H1 (cell line): ENCODE measurements at regions not wholly inside any gene's neighbourhood (a gene's known extent, or its start where the extent isn't known, plus 50 kb on each side); places are given as distances from the start of the nearest gene placed in this dataset.

Source experiments
- CTCF ChIA-PET: fragments of 300-600 bp; sonication (Branson Sonifier 250); formaldehyde crosslinking; loops from one replicate; lab custom pipeline; 2021; ENCODE audit not compliant: partially characterized antibody; lab: Charles Lee
- POLR2A ChIA-PET: fragments of 300-600 bp; sonication (Branson Sonifier 250); formaldehyde crosslinking; loops from one replicate; lab custom pipeline; 2021; ENCODE audit warnings: inconsistent platforms; ENCODE audit not compliant: partially characterized antibody; lab: Charles Lee
- DNase-seq, 2 experiments: peaks; one replicate each; pipeline versions ENCODE4 v3.0.0 to v3.0.0-alpha.2; 2010 to 2022; ENCODE audit warnings: low spot score in 2 of 2, low read depth in 1 of 2, mixed read lengths in 1 of 2
- FAIRE-seq: peaks from 2 replicates; lab custom pipeline; 2011; peaks lifted over from hg19 to GRCh38; lab: Jason Lieb, UNC
- H2AFZ ChIP-seq: 2 replicates; pipeline ENCODE4 v1.8.1; 2012; ENCODE audit warnings: low read length, inconsistent platforms
- H2AK5ac ChIP-seq: 2 replicates; pipeline ENCODE4 v1.6.1; 2013; ENCODE audit warnings: low read depth, low read length
- H2BK120ac ChIP-seq: replicated peaks from 2 replicates; pipeline ENCODE3; 2013; ENCODE audit warnings: low read depth, low read length, inconsistent platforms
- H2BK12ac ChIP-seq: 2 replicates; pipeline ENCODE4 v1.6.1; 2013; ENCODE audit warnings: low read depth, low read length
- H2BK15ac ChIP-seq: 2 replicates; pipeline ENCODE4 v1.6.1; 2013; ENCODE audit warnings: low read length
- H2BK20ac ChIP-seq: 2 replicates; pipeline ENCODE4 v1.6.1; 2013; ENCODE audit warnings: low read length
- H2BK5ac ChIP-seq: 2 replicates; pipeline ENCODE4 v1.6.1; 2013; ENCODE audit warnings: low read depth, low read length
- H3K14ac ChIP-seq: 2 replicates; pipeline ENCODE4 v1.6.1; 2013; ENCODE audit warnings: inconsistent platforms; ENCODE audit not compliant: insufficient read length
- H3K18ac ChIP-seq: 2 replicates; pipeline ENCODE4 v1.6.1; 2013; ENCODE audit warnings: low read length; ENCODE audit errors: extremely low read depth
- H3K23ac ChIP-seq: 2 replicates; pipeline ENCODE4 v1.6.1; 2013; ENCODE audit warnings: inconsistent platforms; ENCODE audit not compliant: insufficient read length
- H3K23me2 ChIP-seq: 2 replicates; pipeline ENCODE4 v1.6.1; 2013; ENCODE audit warnings: low read depth, low read length
- H3K27ac ChIP-seq: 2 replicates; pipeline ENCODE4 v1.6.1; 2011; ENCODE audit warnings: low read depth, low read length, inconsistent platforms
- H3K27me3 ChIP-seq, 4 experiments: replicated peaks in 1 of 4; 1 replicate in 1 of 4; 2 replicates in 3 of 4; pipeline versions ENCODE4 v1.6.1 to v1.8.1; 2011 to 2013; ENCODE audit warnings: low read length in 3 of 4, mild to moderate bottlenecking in 3 of 4, inconsistent platforms in 2 of 4, mixed read lengths in 2 of 4, moderate library complexity in 1 of 4; ENCODE audit not compliant: control insufficient read depth in 3 of 4, insufficient read depth in 3 of 4; ENCODE audit errors: extremely low read depth in 1 of 4
- H3K36me3 ChIP-seq, 4 experiments: 2 replicates each; pipeline versions ENCODE4 v1.6.1 to v1.8.1; 2011 to 2013; ENCODE audit warnings: mild to moderate bottlenecking in 4 of 4, low read length in 3 of 4, moderate library complexity in 2 of 4, control low read depth in 1 of 4, inconsistent platforms in 1 of 4; ENCODE audit not compliant: insufficient read depth in 4 of 4, control insufficient read depth in 2 of 4
- H3K4ac ChIP-seq: replicated peaks from 2 replicates; pipeline ENCODE3; 2013; ENCODE audit warnings: low read length, low read depth, mixed read lengths, inconsistent platforms; ENCODE audit not compliant: insufficient read length
- H3K4me1 ChIP-seq, 4 experiments: replicated peaks in 1 of 4; 1 replicate in 1 of 4; 2 replicates in 3 of 4; pipeline versions ENCODE4 v1.6.1 to v1.8.1; 2011 to 2013; ENCODE audit warnings: low read length in 3 of 4, inconsistent platforms in 2 of 4, mixed read lengths in 1 of 4; ENCODE audit not compliant: insufficient read depth in 4 of 4, control insufficient read depth in 3 of 4
- H3K4me2 ChIP-seq, 2 experiments: 2 replicates each; pipeline versions ENCODE4 v1.6.1 to v1.8.1; 2011 to 2013; ENCODE audit warnings: low read depth in 2 of 2, low read length in 2 of 2, control low read depth in 1 of 2, inconsistent platforms in 1 of 2, mild to moderate bottlenecking in 1 of 2; ENCODE audit not compliant: insufficient read depth in 1 of 2
- H3K4me3 ChIP-seq, 4 experiments: fragments of 200-600, 300-600 bp in 1 of 4; sonication (generic), shearing (Covaris generic), sonication (Bioruptor Twin) in 1 of 4; 2 replicates each; pipeline versions ENCODE4 v1.5.1 to v1.8.1; 2011 to 2016; ENCODE audit warnings: low read length in 4 of 4, low read depth in 3 of 4, control low read depth in 2 of 4, inconsistent platforms in 2 of 4, mild to moderate bottlenecking in 2 of 4, mixed read lengths in 1 of 4, moderate library complexity in 1 of 4; ENCODE audit not compliant: insufficient read depth in 2 of 4; ENCODE audit errors: extremely low read depth in 1 of 4
- H3K56ac ChIP-seq: replicated peaks from 2 replicates; pipeline ENCODE3; 2013; ENCODE audit warnings: low read depth, mild to moderate bottlenecking, mixed read lengths, low read length, inconsistent platforms; ENCODE audit not compliant: insufficient read length
- H3K79me1 ChIP-seq: 2 replicates; pipeline ENCODE4 v1.6.1; 2013; ENCODE audit warnings: low read depth, low read length, control low read depth
- H3K79me2 ChIP-seq, 2 experiments: 2 replicates each; pipeline versions ENCODE4 v1.6.1 to v1.8.1; 2012 to 2013; ENCODE audit warnings: low read length in 2 of 2, mild to moderate bottlenecking in 2 of 2, inconsistent platforms in 1 of 2; ENCODE audit not compliant: insufficient read depth in 2 of 2, control insufficient read depth in 1 of 2
- H3K9ac ChIP-seq, 4 experiments: replicated peaks in 1 of 4; 1 replicate in 1 of 4; 2 replicates in 3 of 4; pipeline versions ENCODE4 v1.6.1 to v1.8.1; 2011 to 2013; ENCODE audit warnings: low read depth in 3 of 4, low read length in 3 of 4, control low read depth in 2 of 4, mild to moderate bottlenecking in 2 of 4, moderate library complexity in 2 of 4, inconsistent platforms in 1 of 4; ENCODE audit errors: extremely low read depth in 1 of 4
- H3K9me3 ChIP-seq, 2 experiments: 2 replicates each; pipeline versions ENCODE4 v1.6.1 to v1.8.1; 2012 to 2013; ENCODE audit warnings: mild to moderate bottlenecking in 2 of 2, moderate library complexity in 2 of 2, control low read depth in 1 of 2, inconsistent platforms in 1 of 2, low read depth in 1 of 2, low read length in 1 of 2, mixed read lengths in 1 of 2; ENCODE audit not compliant: insufficient read depth in 2 of 2
- H4K20me1 ChIP-seq, 2 experiments: replicated peaks in 1 of 2; 2 replicates each; pipeline versions ENCODE3 to v1.8.1; 2011 to 2013; ENCODE audit warnings: inconsistent platforms in 2 of 2, low read length in 2 of 2, mild to moderate bottlenecking in 1 of 2; ENCODE audit not compliant: insufficient read depth in 2 of 2, control insufficient read depth in 1 of 2
- H4K5ac ChIP-seq: 2 replicates; pipeline ENCODE4 v1.6.1; 2013; ENCODE audit warnings: low read length, low read depth, mixed read lengths, inconsistent platforms; ENCODE audit not compliant: insufficient read length
- H4K8ac ChIP-seq: 2 replicates; pipeline ENCODE4 v1.8.0; 2013; ENCODE audit warnings: mild to moderate bottlenecking, moderate library complexity, low read length, inconsistent platforms; ENCODE audit not compliant: insufficient read depth; ENCODE audit errors: extremely low read depth
- H4K91ac ChIP-seq: replicated peaks from 2 replicates; pipeline ENCODE3; 2013; ENCODE audit warnings: low read length, mixed read lengths, inconsistent platforms; ENCODE audit not compliant: insufficient read length
- BCL11A ChIP-seq, 2 experiments: IDR thresholded peaks; one replicate each; pipeline ENCODE4 v1.6.1; 2011; ENCODE audit warnings: low read depth in 2 of 2, low read length in 2 of 2, mild to moderate bottlenecking in 2 of 2
- CBX8 ChIP-seq: fragments of 300-800, 300-1000 bp; sonication (generic); IDR thresholded peaks from 2 replicates; pipeline ENCODE4 v1.7.1; 2016; ENCODE audit warnings: low read depth, low read length, borderline replicate concordance
- CTBP2 ChIP-seq: IDR thresholded peaks from 2 replicates; pipeline ENCODE4 v1.7.0; 2011; ENCODE audit warnings: borderline replicate concordance, mild to moderate bottlenecking, moderate library complexity, mixed read lengths, low read length; ENCODE audit not compliant: insufficient read depth, insufficient read length
- EP300 ChIP-seq, 2 experiments: IDR thresholded peaks; 1 replicate in 1 of 2; 2 replicates in 1 of 2; pipeline ENCODE4 v1.6.1; 2011 to 2012; ENCODE audit warnings: low read depth in 2 of 2, low read length in 2 of 2, mild to moderate bottlenecking in 2 of 2, borderline replicate concordance in 1 of 2, inconsistent platforms in 1 of 2, moderate library complexity in 1 of 2
- GABPA ChIP-seq: IDR thresholded peaks from 2 replicates; pipeline ENCODE4 v1.6.1; 2011; ENCODE audit warnings: mild to moderate bottlenecking, low read length, moderate library complexity, borderline replicate concordance; ENCODE audit not compliant: insufficient read depth
- RBBP5 ChIP-seq: IDR thresholded peaks from 2 replicates; pipeline ENCODE4 v1.7.1; 2012; ENCODE audit warnings: low read depth, mild to moderate bottlenecking, inconsistent platforms, low read length, moderate library complexity, borderline replicate concordance
- SUZ12 ChIP-seq: fragments of 200-600 bp; sonication (generic); IDR thresholded peaks from 2 replicates; pipeline ENCODE4 v1.6.1; 2012; ENCODE audit warnings: mild to moderate bottlenecking, inconsistent platforms, low read length, moderate library complexity, mixed read lengths
- WGBS, 2 experiments: shearing (Covaris generic) in 1 of 2; methylation state at CpG; one replicate each; pipeline versions ENCODE4 v1.1.6 to v1.1.7; 2013 to 2015; ENCODE audit warnings: low lambda C conversion rate in 2 of 2, mixed read lengths in 2 of 2, inconsistent platforms in 1 of 2, low coverage in 1 of 2, missing lambda C conversion rate in 1 of 2; ENCODE audit not compliant: insufficient replicate concordance in 2 of 2, insufficient coverage in 1 of 2, insufficient read length in 1 of 2; ENCODE audit errors: extremely low coverage in 1 of 2, missing lambda C conversion rate in 1 of 2; 5-methylcytosine and 5-hydroxymethylcytosine counted together

- Histone ChIP-seq H2BK20ac (no peak overlapping the region), H4K5ac (no peak overlapping the region), H3K56ac (no peak overlapping the region), H2BK120ac (no peak overlapping the region), H4K91ac (no peak overlapping the region), H3K27me3 (no peaks in the 10 kb centered on the region), H3K18ac (no peak overlapping the region), H3K4me3 (no peak overlapping the region), H3K4ac (no peak overlapping the region), H2AFZ (no peak overlapping the region), H3K79me1 (no peaks in the 10 kb centered on the region), H2BK15ac (no peak overlapping the region), H4K8ac (no peak overlapping the region), H3K14ac (no peak overlapping the region), H3K4me2 (no peak overlapping the region), H3K9ac (no peak overlapping the region), H3K4me1 (no peaks in the 10 kb centered on the region), H2BK12ac (no peak overlapping the region), H3K79me2 (no peaks in the 10 kb centered on the region), H4K20me1 (no peaks in the 10 kb centered on the region), H3K23me2 (peaks cover 3% of the 10 kb centered on the region; the same call in 1 of the 2 replicates), H3K9me3 (peaks cover 40 to 86% of the 10 kb centered on the region in 2 experiments; a peak in 3 of 4 replicates), H3K36me3 (no peaks in the 10 kb centered on the region), H2BK5ac (no peak overlapping the region), H3K23ac (no peak overlapping the region), H2AK5ac (no peak overlapping the region), H3K27ac (no peak overlapping the region)
- DNase-seq (no peak), FAIRE-seq (no peak)
- ChIA-PET POLR2A (no interaction called here), CTCF (no interaction called here)
- TF ChIP-seq EP300 (IDR thresholded peaks at IDR 0.05; ENCODE audit: borderline replicate concordance in 1 of 2, low read depth in 2 of 2, low read length in 2 of 2) (no peak), CTBP2 (no peak), BCL11A (IDR thresholded peaks at IDR 0.05; ENCODE audit: low read depth in 2 of 2, low read length in 2 of 2) (no peak), CBX8 (no peak), GABPA (no peak), RBBP5 (no peak), SUZ12 (no peak)
- 94 to 100% methylated on average over 1 to 8 of the region's 9 CpGs for WGBS, 2 experiments
Measured at GRCh38 chr1:4303303-4303702, 351.1 kb upstream of the AJAP1 start.
